ENCODE measurements at regions not wholly inside any gene's neighbourhood (a gene's known extent, or its start where the extent isn't known, plus 50 kb on each side); places are given as distances from the start of the nearest gene placed in this dataset.

DNA sequence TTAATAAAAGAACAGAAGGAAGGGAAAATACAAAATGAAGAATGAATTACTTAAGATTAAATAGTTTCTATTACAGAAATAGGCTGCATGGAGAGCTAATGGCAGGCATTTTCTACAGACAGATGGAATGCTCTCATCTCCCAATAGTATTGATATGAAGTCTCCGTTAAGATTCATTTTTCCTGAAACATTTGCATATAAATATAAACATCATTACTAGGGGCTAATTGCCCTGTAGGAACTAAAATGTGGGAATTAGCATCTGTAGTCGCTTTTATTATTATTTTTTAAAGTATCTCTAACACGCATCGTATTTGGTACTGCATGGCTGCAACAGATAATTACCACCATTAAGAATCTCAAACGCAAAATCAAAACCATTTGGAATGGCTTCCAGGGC, 2275.5 kb downstream of the MAT2B start:
- no peak for DNase-seq
- Mint-ChIP-seq H3K9me3 (peaks cover 7 to 8% of the 10 kb centered on the region in 2 donors), H3K4me3 (no peak overlapping the region), H3K36me3 (no peaks in the 10 kb centered on the region), H3K4me1 (no peaks in the 10 kb centered on the region), H3K27ac (no peak overlapping the region), H3K27me3 (no peaks in the 10 kb centered on the region)
- ATAC-seq (replicated peaks): no peak

- no peak for ATAC-seq (replicated peaks)
- Mint-ChIP-seq H3K27ac (no peak overlapping the region), H3K4me3 (no peak overlapping the region), H3K4me1 (no peaks in the 10 kb centered on the region), H3K36me3 (no peaks in the 10 kb centered on the region), H3K27me3 (no peaks in the 10 kb centered on the region), H3K9me3 (peaks cover 3 to 8% of the 10 kb centered on the region in 2 donors)
- no peak for DNase-seq
Observed at GRCh38 chr5:165781738-165782137, 2276.3 kb downstream of the MAT2B start.

DNA sequence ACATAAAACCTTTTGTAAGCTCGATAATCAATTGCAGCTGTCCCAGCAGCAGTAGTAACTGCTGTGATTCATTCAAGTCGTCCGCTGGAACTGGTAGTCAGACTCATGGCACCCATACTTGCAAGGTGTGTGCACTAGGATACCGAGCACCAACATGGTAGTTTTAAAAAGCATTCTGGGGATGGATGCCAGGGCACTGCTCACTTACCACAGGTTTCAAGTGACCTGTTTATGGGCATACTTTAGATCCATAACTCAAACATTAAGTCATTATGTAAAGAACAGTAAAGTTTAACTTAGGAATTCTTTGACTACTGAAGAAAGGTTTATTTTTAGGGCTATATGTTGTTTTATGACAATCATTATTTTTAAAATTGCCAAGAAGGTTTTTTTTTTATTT, 2277.6 kb downstream of the MAT2B start:
- H3K27me3 Mint-ChIP-seq: no peaks in the 10 kb centered on the region
- ATAC-seq (replicated peaks) (no peak), DNase-seq (no peak)
- peaks cover 3 to 8% of the 10 kb centered on the region in 2 donors for H3K9me3 Mint-ChIP-seq
- H3K36me3 Mint-ChIP-seq: no peaks in the 10 kb centered on the region
- H3K4me3 Mint-ChIP-seq: no peak overlapping the region
- H3K27ac Mint-ChIP-seq: no peak overlapping the region
- H3K4me1 Mint-ChIP-seq: no peaks in the 10 kb centered on the region

DNA sequence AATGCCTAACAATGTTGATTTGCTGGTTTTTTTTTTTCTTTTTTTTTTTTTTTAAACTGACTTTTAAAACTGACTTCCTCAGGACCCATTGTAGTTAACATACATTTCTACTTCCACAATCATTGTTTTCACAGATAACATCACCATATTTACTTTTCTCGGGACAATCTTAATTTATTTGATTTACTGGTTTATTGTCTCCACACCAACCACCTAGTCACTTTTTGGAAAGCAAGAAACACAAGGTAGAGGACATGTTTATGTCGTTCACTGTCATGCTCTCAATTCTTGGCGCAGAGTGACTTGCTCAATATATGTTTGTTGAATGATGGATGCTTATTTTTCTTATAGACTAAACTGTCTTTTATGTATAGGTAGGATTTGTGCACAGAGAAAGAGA, 2280.7 kb downstream of the MAT2B start:
- no peak overlapping the region for H3K27ac Mint-ChIP-seq
- no peaks in the 10 kb centered on the region for H3K27me3 Mint-ChIP-seq
- H3K4me3 Mint-ChIP-seq: no peak overlapping the region
- DNase-seq: no peak
- H3K9me3 Mint-ChIP-seq: peaks cover 9 to 14% of the 10 kb centered on the region in 2 donors
- no peaks in the 10 kb centered on the region for H3K4me1 Mint-ChIP-seq
- H3K36me3 Mint-ChIP-seq: no peaks in the 10 kb centered on the region
- ATAC-seq (replicated peaks): no peak

- Mint-ChIP-seq H3K36me3 (no peaks in the 10 kb centered on the region), H3K27ac (no peak overlapping the region), H3K9me3 (peaks cover 1 to 8% of the 10 kb centered on the region in 2 donors), H3K4me1 (no peaks in the 10 kb centered on the region), H3K4me3 (no peak overlapping the region), H3K27me3 (no peaks in the 10 kb centered on the region)
- ATAC-seq (replicated peaks) (no peak), DNase-seq (no peak)
Observed at GRCh38 chr5:165795073-165795472, 2289.7 kb downstream of the MAT2B start.

DNA sequence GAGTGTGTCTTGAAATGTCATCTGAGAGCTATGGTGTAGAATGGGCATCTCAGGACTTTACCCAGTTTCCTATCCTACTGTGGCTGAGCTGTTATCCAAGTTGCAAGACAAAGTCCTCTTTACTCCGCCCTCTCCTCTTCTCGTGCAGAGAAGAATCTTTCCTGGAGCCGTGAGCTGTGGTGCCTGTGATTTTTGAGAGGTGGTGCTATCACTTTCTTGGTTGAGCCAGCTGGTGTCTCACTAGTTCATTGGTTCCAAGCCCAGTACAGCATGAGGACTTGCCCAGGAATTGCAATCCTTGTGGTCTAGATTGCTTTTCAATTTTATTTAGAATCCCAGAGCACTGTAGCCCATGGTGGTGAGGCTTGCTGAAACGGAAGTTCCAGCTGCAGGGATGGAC, 2300.3 kb downstream of the MAT2B start:
- DNase-seq (no peak), ATAC-seq (replicated peaks) (no peak)
- H3K27me3 Mint-ChIP-seq: no peaks in the 10 kb centered on the region
- H3K27ac Mint-ChIP-seq: no peak overlapping the region
- H3K9me3 Mint-ChIP-seq: peaks cover 0 to 7% of the 10 kb centered on the region in 2 donors
- H3K4me3 Mint-ChIP-seq: no peak overlapping the region
- no peaks in the 10 kb centered on the region for H3K4me1 Mint-ChIP-seq
- no peaks in the 10 kb centered on the region for H3K36me3 Mint-ChIP-seq

- H3K36me3 Mint-ChIP-seq: no peaks in the 10 kb centered on the region
- peaks cover 0 to 3% of the 10 kb centered on the region in 2 donors for H3K9me3 Mint-ChIP-seq
- ATAC-seq (replicated peaks): no peak
- H3K4me1 Mint-ChIP-seq: no peaks in the 10 kb centered on the region
- H3K27me3 Mint-ChIP-seq: no peaks in the 10 kb centered on the region
- H3K4me3 Mint-ChIP-seq: no peak overlapping the region
- no peak overlapping the region for H3K27ac Mint-ChIP-seq
- no peak for DNase-seq
Observed at GRCh38 chr5:165808335-165808734, 2302.9 kb downstream of the MAT2B start.

DNA sequence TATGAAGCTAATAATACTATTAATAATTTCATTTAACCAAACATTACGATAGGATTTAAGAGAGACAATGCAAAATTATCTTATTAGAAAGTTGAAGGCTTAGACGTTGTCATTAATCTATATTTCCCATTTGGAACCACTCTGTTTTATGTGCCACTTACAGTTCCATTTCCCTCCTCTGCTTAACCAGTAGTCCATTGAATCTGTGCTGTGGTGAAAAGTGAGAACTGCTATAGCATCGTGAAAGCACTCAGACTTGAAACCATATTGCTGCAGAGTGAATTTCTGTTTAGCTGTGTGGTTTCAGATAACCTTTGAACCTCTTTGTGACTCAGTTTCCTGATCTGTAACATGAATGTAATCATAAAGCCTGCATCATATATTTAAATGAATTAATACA, 2304.5 kb downstream of the MAT2B start:
- no peaks in the 10 kb centered on the region for H3K4me1 Mint-ChIP-seq
- H3K4me3 Mint-ChIP-seq: no peak overlapping the region
- no peaks in the 10 kb centered on the region for H3K27me3 Mint-ChIP-seq
- no peaks in the 10 kb centered on the region for H3K36me3 Mint-ChIP-seq
- no peak overlapping the region for H3K27ac Mint-ChIP-seq
- H3K9me3 Mint-ChIP-seq: peaks cover 0 to 3% of the 10 kb centered on the region in 2 donors
- no peak for DNase-seq
- no peak for ATAC-seq (replicated peaks)

DNA sequence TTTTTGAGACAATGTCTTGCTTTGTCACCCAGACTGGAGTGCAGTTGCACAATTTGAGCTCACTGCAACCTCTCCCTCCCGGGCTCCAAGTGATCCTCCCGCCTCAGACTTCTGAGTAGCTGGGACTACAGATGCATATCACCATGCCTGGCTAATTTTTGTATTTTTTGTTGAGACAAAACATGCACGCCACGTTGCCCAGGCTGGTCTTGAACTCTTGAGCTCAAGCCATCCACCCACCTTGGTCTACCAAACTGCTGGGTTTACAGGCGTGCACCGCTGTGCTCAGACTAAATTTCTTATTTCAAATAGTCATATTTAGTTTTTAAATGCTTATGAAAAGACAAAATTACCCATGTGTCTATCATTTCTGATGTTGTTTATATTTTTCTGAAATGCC, 2324.1 kb downstream of the MAT2B start:
- Mint-ChIP-seq H3K27ac (no peak overlapping the region), H3K4me3 (no peak overlapping the region), H3K36me3 (no peaks in the 10 kb centered on the region), H3K27me3 (no peaks in the 10 kb centered on the region), H3K4me1 (no peaks in the 10 kb centered on the region), H3K9me3 (no peaks in the 10 kb centered on the region)
- DNase-seq (no peak), ATAC-seq (replicated peaks) (no peak)

- Mint-ChIP-seq H3K27me3 (no peaks in the 10 kb centered on the region), H3K4me1 (no peaks in the 10 kb centered on the region), H3K27ac (no peak overlapping the region), H3K36me3 (no peaks in the 10 kb centered on the region), H3K4me3 (no peak overlapping the region), H3K9me3 (no peaks in the 10 kb centered on the region)
- DNase-seq: no peak
- ATAC-seq (replicated peaks): no peak
Observed at GRCh38 chr5:165834891-165835290, 2329.5 kb downstream of the MAT2B start.

DNA sequence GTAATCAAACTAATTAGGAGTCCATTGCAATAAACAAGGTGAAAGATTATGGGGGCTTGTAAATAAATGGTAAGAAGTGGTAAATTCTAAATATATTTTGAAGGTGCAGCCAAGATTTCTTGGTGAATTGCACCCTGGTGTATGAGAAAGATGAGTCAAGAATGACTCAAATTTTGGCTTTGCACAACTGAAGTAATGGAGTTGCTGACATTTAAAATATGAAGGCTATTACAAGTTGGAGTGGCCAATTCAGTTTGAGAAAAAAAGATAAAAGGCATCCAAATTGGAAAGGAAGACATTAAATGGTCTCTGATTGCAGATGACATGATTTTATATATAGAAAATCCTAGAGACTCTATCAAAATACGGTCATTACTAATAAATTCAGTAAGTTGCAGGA, 2330.6 kb downstream of the MAT2B start:
- Mint-ChIP-seq H3K4me1 (no peaks in the 10 kb centered on the region), H3K27me3 (no peaks in the 10 kb centered on the region), H3K9me3 (no peaks in the 10 kb centered on the region), H3K4me3 (no peak overlapping the region), H3K36me3 (no peaks in the 10 kb centered on the region), H3K27ac (no peak overlapping the region)
- ATAC-seq (replicated peaks) (no peak), DNase-seq (no peak)

- ATAC-seq (replicated peaks) (no peak), DNase-seq (no peak)
- Mint-ChIP-seq H3K4me1 (no peaks in the 10 kb centered on the region), H3K27ac (no peak overlapping the region), H3K9me3 (no peaks in the 10 kb centered on the region), H3K36me3 (no peaks in the 10 kb centered on the region), H3K27me3 (no peaks in the 10 kb centered on the region), H3K4me3 (no peak overlapping the region)
Observed at GRCh38 chr5:165837286-165837685, 2331.9 kb downstream of the MAT2B start.

- Mint-ChIP-seq H3K4me1 (no peaks in the 10 kb centered on the region), H3K36me3 (no peaks in the 10 kb centered on the region), H3K27me3 (no peaks in the 10 kb centered on the region), H3K27ac (no peak overlapping the region), H3K9me3 (peaks cover 4 to 6% of the 10 kb centered on the region in 2 donors), H3K4me3 (no peak overlapping the region)
- DNase-seq (no peak), ATAC-seq (replicated peaks) (no peak)
Observed at GRCh38 chr5:165844571-165844970, 2339.2 kb downstream of the MAT2B start.

DNA sequence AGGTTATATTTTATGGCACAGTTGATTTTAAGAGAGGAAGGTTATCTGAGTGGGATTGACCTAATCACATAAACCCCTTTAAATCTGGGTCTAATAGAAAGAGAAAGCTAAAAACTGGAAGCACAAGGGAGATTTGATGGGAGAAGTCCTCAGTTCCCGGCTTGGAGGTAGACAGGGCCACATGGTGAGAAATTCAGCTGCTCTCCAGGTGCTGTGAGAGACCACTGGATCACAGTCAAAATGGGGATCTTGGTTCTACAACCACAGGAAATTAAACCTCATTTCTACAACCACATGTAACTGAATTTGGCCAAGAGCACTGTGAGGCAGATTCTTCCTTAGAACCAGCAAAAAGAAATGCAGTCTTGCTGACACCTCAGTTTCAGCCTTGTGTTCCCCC, 2352.7 kb downstream of the MAT2B start:
- Mint-ChIP-seq H3K9me3 (peaks cover 0 to 6% of the 10 kb centered on the region in 2 donors), H3K36me3 (no peaks in the 10 kb centered on the region), H3K4me3 (no peak overlapping the region), H3K4me1 (no peaks in the 10 kb centered on the region), H3K27ac (no peak overlapping the region), H3K27me3 (no peaks in the 10 kb centered on the region)
- ATAC-seq (replicated peaks) (no peak), DNase-seq (no peak)

- H3K27ac Mint-ChIP-seq: no peak overlapping the region
- DNase-seq: no peak
- no peaks in the 10 kb centered on the region for H3K4me1 Mint-ChIP-seq
- H3K9me3 Mint-ChIP-seq: peaks cover 4 to 7% of the 10 kb centered on the region in 2 donors
- no peak overlapping the region for H3K4me3 Mint-ChIP-seq
- no peak for ATAC-seq (replicated peaks)
- H3K27me3 Mint-ChIP-seq: no peaks in the 10 kb centered on the region
- H3K36me3 Mint-ChIP-seq: no peaks in the 10 kb centered on the region
Observed at GRCh38 chr5:165859251-165859650, 2353.8 kb downstream of the MAT2B start.

GRCh38 chr5:165863239-165863638, 2357.8 kb downstream of the MAT2B start:
- no peaks in the 10 kb centered on the region for H3K36me3 Mint-ChIP-seq
- H3K9me3 Mint-ChIP-seq: peaks cover 4 to 5% of the 10 kb centered on the region in 2 donors
- DNase-seq: no peak
- H3K27me3 Mint-ChIP-seq: no peaks in the 10 kb centered on the region
- no peak overlapping the region for H3K4me3 Mint-ChIP-seq
- no peak overlapping the region for H3K27ac Mint-ChIP-seq
- ATAC-seq (replicated peaks): no peak
- H3K4me1 Mint-ChIP-seq: no peaks in the 10 kb centered on the region

All from stimulated activated naive B cell treated with anti-CD40 and anti-IgM and Interleukin-4, amounts not matched to agents 10 μg/mL and 1 μg/mL and 100 μg/mL, for 72 hours (primary cell).